GM21529 (cell line): ENCODE measurements at regions not wholly inside any gene's neighbourhood (a gene's known extent, or its start where the extent isn't known, plus 50 kb on each side); places are given as distances from the start of the nearest gene placed in this dataset.
"Not testable (repeated sequence)": the region's sequence is repeated elsewhere in the genome, so short reads cannot be mapped to it uniquely, and the experiment has no call there.

Experiments
- ATAC-seq: cut with Tn5 transposase; IDR thresholded peaks from one replicate; pipeline ENCODE4 v1.9.1; 2021; ENCODE audit not compliant: unreplicated experiment

GRCh38 chr7:46079421-46079820 lies 158.3 kb upstream of the IGFBP3 start:
- ATAC-seq: no peak

DNA sequence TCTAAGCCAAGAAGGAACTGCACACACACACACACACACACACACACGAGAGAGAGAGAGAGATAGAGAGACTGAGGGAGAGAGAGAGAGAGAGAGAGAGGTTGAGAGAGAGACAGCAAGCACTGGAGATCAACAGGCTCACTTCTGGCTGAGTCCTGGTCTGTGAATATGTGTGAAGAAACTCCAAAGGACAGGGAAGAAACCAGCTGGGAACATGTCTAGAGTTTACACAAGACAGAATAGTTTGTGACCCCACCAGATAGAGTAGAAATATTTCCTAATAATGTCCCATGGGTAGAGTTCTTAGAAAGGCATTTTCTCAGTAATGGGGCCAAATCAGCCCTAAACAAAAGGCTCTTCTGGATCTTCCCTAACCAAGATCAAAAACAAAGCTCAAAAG lies 155.5 kb upstream of the IGFBP3 start:
- ATAC-seq: no peak

DNA sequence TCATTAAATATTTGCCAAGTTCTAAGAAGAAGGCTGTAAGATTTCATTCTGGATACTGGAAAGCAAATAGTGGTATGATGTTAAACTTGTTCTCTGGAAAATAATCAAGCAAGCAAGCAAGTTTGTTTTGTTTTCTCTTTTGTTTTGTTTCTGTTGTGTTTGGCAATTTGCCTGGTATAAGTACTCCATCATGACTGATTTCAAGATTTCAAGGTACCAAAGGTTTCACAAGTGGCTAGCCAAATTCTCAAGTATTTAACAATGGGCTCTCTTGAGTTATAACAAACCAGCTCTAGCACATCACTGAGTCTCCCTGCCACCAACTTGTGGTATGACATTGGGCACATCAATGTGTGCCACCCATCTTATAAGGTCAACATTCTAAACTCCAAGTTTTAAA lies 151.7 kb upstream of the IGFBP3 start:
- ATAC-seq: no peak

- no peak for ATAC-seq
Measured at GRCh38 chr7:46071601-46072000, 150.5 kb upstream of the IGFBP3 start.

DNA sequence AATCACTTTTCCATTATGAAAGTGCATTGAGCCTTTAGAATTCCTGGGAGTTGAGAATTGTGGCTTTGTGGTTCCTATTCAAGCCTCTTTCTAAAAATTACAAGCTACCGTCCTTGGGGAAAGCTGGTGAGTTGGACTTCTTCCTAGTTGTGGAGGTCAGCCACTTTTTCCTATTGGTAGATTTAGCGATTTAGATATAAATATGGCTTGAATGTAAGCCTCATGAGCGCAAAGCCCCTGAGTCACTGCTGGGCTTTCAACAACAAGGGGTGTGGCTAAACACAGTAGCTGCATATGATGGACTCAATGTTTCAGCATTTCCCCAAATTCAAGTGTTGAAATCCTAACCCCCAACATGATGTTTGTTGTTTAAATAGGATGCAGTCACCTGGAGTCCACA lies 150.0 kb upstream of the IGFBP3 start:
- ATAC-seq: no peak

DNA sequence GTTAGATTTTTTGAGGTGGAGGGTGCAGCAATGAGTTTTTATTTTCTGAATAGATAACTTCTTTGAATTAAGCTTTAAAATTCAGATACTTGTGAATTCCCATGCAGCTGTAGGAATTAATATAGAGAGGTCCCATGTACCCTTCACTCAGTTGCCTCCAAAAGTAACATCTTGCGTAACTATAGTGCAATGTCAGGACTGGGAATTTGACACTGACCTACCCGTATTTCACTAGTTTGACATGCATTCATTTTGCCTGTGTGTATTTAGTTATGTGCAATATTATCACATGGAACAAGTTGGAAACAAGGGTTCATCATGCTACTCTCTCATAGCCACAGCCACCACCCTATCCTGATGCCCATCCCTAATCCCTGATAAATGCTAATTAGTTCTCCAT lies 147.1 kb upstream of the IGFBP3 start:
- no peak for ATAC-seq

DNA sequence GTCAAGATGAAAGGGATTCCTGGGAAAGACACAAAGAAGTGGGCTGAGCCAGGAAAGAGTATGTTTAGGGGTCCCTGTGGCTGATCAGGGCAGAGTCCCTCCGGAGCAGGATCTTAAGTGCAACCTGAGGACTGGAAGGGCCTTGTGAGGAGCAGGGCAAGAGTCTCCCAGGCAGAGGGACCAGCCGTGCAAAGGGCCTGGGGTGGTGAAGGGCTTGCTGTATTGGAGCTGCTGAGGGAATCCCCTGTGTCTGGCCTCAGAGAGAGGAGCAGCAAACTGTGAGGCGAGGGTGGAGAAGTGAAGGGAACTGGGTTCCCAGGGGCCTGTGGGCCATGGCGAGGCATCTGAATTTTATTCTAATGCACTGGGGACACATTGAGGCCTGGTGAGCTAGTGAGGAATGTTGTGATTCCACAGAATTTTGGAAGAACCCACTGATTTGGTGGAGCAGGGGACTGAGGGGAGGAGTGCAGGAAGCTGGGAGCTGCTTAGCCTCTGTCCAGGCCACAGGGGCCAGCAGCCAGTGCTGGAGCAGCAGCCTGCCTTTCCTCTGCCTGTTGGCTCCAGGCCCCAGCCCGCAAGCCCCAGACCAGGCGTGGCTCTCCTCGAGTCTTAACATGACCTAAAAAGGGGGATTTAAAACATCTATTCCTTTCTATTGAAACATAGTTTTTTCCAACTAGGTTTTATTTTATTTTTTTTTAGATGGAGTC lies 138.4 kb upstream of the IGFBP3 start:
- ATAC-seq: no peak

DNA sequence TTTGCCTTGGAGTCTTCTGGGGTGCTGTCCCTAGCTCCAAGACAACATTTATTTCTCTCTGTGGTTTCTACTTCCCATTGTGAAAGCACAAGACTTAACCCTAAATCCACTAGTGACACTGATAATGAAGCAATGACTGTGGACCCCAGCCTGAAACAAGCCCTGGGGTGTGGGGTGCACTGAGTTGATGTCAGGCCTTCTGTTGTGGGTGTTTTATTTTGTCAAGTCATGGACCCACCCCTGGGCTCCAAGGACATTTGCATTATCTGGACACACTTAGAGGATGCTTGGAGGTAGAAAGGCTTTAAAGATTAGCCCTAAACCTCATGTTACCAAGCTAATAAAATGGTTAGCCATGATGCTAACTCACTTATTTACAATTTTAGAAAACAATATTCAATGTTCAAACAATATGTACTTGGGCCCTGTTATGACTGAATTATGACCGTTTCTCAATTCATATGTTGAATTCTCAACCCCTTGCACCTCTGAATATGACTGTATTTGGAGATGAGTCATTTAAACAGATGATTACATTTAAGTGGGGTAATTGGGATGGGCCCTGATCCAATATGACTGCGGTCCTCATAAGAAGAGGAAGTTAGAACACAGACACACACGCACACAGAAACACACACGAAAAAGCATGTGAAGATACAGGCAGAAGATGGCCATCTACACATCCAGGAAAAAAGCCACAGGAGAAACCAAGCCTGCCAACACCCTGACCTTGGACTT lies 137.2 kb upstream of the IGFBP3 start:
- ATAC-seq: no peak

DNA sequence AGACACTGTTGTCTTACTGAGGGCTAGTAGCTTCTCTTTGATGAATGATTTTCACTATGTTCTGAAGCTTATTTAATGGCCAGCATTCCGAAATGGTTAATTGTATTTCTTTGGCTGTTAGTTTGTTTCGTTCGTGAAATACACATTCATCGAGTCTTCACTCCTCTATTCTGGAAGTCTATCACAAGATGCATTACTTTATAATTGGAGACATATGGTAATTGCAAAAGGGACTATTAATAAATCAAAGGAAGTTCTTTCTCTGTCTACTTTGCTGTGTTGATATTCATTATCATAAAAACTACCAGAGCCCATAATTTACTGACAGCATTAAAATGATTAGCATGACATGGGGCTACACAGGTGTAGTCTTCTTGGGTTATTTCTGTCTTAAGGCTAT lies 133.8 kb upstream of the IGFBP3 start:
- no peak for ATAC-seq

DNA sequence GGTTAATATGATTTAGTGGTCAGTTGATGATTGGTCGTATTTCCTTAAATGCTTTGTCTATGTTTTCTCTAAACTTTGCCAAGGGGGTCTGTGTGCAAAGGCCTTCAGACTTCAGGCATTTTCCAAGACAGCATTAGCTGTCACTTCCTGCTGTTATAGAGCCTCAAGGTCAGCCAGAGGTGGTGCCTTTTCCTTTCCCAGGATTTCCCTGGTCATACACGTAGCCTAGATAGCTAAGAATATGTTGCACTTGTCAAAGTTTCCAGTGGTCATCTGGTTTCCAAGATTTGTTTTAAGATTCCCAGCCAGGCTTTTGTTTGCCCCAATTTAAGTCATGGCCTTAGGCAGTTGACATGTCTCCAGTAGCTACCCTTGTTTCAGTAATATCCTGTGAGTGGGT lies 133.2 kb upstream of the IGFBP3 start:
- ATAC-seq: no peak

DNA sequence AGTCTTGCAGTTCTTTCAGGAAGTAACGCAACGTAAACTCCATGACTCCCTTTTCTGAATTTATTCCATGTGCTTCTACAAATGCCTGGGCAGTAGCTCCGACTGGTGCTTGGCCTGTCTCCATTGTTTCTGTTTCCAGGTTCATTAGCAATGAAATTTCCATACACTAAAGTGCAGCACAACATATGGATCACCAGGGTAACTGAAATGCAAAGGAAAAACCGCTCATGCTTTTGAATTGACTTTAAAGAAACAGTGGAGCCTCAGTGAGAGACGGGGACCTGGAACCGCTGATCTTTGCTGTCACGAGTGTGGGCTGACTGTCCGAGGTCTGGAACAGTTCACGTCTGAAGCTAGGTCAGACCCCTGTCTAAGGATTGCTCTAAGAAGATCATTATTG lies 126.5 kb upstream of the IGFBP3 start:
- ATAC-seq: no peak

GRCh38 chr7:46043338-46043737 lies 122.3 kb upstream of the IGFBP3 start:
- not testable (repeated sequence) for ATAC-seq

DNA sequence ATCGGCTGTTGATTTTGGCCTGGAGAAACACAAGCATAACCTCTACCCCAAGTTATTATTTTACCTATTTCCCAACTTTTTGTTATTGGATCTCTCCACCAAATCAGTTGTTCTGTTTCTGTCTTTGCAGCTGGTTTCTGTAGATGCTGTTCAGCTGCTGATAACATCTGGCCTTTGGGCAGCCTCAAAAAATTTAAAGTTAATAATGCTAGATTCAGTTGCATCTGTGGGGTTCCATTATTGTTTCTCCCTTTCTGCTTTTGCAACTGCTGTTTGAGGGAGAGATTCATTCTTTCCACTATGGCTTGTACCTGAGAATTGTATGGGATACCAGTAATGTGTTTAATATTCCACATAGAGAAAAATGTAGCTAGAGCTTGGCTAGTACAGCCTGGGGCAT lies 118.7 kb upstream of the IGFBP3 start:
- not testable (repeated sequence) for ATAC-seq

GRCh38 chr7:46035166-46035565 lies 114.1 kb upstream of the IGFBP3 start:
- ATAC-seq: no peak

GRCh38 chr7:46034056-46034768 lies 113.1 kb upstream of the IGFBP3 start:
- ATAC-seq: no peak

DNA sequence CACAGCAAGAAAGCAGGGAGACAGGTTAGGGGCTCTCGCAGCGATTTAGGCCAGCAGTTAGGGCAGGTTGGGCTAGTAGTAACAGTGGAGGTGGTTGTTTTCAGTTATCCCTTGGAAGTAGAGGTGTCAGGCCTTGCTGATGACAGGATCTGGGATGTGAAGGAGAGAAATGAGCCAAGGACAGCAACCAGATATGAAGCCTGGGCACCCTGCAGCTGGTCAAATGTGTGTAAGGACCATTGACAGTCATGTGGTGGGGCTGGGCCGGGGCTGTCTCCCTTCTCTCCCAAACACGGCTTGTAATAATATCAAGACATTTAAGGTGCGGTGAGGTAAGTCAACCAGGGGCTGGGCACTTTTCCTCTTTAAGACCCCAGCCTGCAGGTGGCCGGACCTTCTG lies 112.5 kb upstream of the IGFBP3 start:
- no peak for ATAC-seq

DNA sequence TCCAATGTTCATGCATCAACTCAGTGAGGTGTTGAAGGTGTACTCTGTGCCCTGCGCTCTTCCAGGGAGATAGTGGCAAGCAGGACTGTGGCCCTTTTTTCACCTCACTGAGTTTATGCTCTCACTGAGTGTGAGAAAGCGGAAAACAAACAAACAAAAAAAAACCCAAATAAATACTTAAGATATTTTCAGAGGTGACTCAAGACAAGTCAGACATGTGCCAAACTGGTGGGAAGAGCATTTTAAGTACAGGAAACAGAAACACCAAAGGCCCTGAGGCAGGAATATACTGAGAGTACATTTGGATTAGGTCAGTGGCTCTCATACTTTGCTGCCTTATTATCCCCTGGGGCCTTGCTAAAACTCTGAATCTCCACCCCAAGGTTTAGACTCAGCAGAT lies 111.9 kb upstream of the IGFBP3 start:
- ATAC-seq: no peak

DNA sequence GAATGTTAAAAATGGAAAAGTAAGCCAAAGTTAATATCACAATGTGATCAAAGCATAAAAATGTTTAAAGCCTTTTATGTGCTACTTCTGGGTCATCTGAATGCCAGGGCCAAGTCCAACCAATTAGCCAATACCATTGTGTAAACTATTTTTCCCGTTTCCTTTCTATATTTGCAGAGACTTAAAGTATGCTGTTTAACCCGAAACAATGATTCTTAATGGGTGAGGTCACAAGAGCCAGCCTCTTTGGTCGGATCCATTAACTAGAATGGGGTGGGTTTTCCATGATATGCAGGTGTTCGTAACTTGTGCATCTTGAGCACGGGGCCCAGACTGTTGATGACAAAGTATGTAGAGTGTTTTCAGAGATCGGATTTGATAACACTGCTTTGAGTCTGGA lies 111.3 kb upstream of the IGFBP3 start:
- no peak for ATAC-seq

GRCh38 chr7:46029111-46029704 lies 108.1 kb upstream of the IGFBP3 start:
- no peak for ATAC-seq

DNA sequence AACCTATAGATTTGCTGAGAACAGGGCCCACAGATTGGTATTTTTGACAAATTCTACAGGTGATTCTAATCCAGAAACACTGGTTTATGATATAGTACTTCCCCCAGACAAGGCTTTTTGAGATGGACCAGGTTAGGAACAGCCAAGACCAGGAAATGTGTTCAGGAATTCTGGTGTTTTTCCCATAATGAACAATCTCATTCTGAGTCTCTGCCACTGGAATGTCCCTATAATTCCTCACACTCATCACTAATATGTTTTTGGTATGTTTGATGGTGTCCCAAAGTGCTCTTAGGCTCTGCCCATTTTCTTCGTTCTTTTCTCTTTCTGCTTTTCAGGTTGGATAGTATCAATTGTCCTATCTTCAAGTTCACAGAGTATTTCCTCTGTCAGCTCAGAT lies 107.2 kb upstream of the IGFBP3 start:
- no peak for ATAC-seq

GRCh38 chr7:46026741-46027140 lies 105.7 kb upstream of the IGFBP3 start:
- no peak for ATAC-seq
